ENCODE measurements at regions not wholly inside any gene's neighbourhood (a gene's known extent, or its start where the extent isn't known, plus 50 kb on each side); places are given as distances from the start of the nearest gene placed in this dataset.
"Not testable (repeated sequence)": the region's sequence is repeated elsewhere in the genome, so short reads cannot be mapped to it uniquely, and the experiment has no call there.

DNA sequence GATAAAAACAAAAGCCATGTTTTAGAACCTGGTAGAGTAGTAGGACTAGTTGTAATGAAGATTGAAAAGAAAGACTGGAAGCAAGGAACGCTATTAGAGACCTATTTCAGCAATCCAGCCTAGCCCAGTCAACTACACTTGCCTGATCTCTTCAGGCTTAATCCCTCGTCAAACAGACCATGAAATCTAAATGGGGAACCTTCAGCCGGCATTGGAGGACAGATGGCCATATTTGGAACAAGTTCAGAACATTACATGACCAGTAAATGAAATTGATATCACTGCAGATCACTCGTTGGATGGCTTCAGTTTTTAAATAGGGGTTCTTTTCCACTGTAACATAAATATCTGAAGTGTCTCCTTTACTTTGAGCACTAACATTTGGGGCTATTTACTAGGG is 84.8 kb upstream of the WDR44 start:
- DNase-seq: no peak

DNA sequence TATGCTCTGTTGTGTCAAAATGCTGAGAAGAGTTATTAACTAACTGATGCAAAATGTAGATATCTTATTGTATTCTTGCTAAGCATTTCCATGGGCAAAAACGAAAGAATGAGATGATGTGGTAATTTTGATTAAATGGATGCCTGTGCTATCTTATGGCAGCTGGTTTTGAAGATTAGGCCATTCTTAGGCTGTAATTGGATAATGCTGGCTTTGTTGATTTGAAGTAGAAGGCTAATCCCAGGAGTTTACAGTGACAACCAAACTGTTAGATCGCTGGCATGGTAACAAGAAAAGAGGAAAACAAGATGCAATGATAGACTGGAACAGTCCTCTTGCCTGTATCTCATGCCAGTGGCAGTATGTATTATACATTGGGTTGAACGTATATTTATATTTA is 74.1 kb upstream of the WDR44 start:
- DNase-seq: no peak

DNA sequence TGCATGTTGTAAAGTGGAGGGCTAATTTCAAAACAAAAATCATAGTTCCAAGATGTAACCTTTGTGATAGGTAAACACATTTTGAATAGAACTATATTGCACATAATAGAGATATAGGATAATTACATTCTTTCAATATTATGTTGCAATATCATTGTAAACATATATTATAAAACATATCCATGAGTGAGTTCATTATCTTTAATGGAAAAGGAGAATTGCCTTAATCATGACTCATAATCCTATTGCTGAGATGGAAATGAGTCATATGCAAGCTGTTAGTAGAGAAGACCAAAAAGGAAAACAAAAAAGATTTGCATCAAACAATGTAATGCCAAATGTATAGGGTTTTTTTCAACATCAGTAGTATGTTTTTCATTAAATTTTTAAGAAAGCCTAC is 73.7 kb upstream of the WDR44 start:
- DNase-seq: peak; percentile 3

DNA sequence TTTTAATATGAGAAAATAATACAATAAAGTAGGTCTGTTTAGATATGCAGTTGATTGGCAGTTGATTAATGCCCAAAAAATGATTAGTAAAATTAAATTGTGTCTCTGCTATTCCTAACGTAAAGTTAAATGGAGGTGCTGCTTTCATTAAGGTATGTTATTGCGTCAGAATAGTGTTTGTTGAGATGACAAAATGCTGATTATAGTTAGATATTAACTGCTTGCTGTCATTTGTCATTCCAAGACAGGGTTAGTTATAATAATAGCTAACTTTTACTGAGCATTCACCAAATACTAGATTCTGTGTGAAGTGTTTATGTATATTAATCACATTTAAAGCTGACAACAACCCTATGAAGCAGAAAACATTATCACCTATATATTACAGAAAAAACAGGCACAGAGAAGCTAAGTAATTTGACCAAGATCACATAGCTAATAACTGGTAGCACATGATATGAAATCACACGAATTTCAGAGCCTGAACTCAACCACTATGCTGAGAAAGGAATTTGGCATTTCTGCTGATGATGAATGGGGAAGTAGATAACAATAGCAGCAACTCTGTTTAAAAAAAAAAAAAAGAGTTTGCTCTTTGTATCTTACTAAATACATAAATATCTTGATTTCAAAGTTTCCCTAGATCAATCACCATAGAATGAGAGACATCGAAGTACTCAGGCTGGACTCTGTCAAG is 59.7 kb upstream of the WDR44 start:
- no peak for DNase-seq

DNA sequence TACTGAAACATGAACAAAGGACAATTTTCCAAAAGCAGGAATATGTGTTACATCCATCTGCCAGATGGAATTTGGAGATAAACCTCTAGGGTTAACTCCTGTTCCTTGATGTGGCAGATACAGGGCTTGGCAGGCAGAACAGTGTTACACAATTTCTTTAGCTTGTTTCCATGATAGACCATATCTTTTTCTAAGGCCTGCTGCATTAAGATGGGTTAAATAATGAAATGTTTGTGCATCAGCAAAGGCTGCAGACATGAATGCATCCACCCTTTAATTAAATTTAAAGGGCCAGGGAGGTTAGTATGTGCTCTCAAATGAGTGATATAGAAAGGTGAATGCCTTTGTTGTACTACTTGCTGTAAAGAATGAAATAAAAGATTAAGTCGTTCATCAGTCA is 50.1 kb upstream of the WDR44 start:
- DNase-seq: not testable (repeated sequence)
